D721Med (cell line): ENCODE measurements at regions not wholly inside any gene's neighbourhood (a gene's known extent, or its start where the extent isn't known, plus 50 kb on each side); places are given as distances from the start of the nearest gene placed in this dataset.
A peak's percentile ranks its signal among the peaks of the same experiment; 100 is the strongest.

Experiments used
- DNase-seq: peaks from one replicate; pipeline ENCODE4 v3.0.0; 2011; ENCODE audit warnings: low spot score; ENCODE audit not compliant: insufficient read length
- FAIRE-seq: peaks from 2 replicates; lab custom pipeline; 2011; peaks lifted over from hg19 to GRCh38; lab: Jason Lieb, UNC
- TF ChIP-seq, protein P1 (sequence below): IDR thresholded peaks from 2 replicates; pipeline ENCODE4 v1.5.1; 2012; ENCODE audit warnings: mild to moderate bottlenecking, control low read depth; ENCODE audit not compliant: insufficient read depth; ENCODE audit errors: missing control alignments

DNA sequence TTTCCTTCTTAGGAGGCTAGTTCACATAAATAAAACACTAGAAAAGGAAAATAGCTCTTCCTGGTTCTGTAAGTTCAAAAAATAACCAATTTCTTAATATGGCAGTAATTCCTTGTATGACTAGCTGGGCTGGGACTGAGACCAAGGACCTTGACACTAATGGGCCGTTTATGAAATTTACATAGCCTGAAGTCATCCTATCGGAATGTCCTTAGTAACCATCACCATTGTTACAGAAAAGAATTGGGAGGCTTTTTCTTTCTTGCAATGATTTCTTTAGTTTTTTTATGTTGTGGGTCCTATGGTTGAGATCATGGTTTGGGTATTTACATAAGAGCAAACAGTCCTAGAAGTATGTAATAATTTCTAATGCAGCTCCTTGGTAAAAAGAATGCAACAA is 87.1 kb upstream of the HDAC9 start:
- FAIRE-seq = no peak

DNA sequence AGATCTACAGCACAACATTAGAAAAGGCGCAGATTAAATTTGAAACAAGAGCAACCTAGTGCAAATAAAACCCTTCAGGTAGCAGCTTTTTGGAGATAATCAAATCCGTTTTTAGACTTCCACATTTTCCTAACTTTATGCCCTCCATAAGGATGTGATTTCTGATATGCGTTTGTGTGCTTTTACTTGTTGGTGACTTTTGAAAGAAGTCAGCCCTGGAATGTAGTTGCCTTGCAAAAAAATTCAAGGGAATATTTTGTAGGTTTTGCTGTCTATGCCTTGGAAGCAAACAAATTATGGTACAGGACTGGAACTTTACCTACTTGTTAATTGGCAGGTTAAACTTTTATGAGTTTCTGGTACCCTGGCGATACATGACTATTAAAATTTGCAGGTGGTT is 86.7 kb upstream of the HDAC9 start:
- DNase-seq (no peak), FAIRE-seq (no peak)
- TF ChIP-seq, protein P1, sequence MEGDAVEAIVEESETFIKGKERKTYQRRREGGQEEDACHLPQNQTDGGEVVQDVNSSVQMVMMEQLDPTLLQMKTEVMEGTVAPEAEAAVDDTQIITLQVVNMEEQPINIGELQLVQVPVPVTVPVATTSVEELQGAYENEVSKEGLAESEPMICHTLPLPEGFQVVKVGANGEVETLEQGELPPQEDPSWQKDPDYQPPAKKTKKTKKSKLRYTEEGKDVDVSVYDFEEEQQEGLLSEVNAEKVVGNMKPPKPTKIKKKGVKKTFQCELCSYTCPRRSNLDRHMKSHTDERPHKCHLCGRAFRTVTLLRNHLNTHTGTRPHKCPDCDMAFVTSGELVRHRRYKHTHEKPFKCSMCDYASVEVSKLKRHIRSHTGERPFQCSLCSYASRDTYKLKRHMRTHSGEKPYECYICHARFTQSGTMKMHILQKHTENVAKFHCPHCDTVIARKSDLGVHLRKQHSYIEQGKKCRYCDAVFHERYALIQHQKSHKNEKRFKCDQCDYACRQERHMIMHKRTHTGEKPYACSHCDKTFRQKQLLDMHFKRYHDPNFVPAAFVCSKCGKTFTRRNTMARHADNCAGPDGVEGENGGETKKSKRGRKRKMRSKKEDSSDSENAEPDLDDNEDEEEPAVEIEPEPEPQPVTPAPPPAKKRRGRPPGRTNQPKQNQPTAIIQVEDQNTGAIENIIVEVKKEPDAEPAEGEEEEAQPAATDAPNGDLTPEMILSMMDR = no peak

More for the DNA sequence above, 87.1 kb upstream of the HDAC9 start:
- TF ChIP-seq, protein P1 = no peak
- no peak for DNase-seq

DNA sequence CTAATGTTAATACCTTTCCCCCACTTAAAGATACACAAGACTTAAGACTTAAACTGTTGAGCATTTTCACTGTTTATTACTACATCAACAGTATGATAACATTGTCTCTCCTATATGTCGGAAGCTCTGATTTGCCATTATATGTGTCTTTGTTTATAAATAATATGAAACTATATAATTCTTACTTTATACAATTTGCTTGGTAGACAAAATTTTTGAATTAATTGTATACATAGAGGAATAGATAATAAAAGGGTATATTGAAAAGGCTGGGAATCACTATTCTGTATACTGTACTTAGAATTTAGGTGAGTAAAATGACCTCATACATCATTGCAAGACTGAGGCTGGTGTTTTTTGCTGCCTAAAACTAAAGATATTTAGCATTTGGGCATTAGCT is 82.1 kb upstream of the HDAC9 start:
- FAIRE-seq = no peak
- TF ChIP-seq, protein P1 = no peak
- no peak for DNase-seq

DNA sequence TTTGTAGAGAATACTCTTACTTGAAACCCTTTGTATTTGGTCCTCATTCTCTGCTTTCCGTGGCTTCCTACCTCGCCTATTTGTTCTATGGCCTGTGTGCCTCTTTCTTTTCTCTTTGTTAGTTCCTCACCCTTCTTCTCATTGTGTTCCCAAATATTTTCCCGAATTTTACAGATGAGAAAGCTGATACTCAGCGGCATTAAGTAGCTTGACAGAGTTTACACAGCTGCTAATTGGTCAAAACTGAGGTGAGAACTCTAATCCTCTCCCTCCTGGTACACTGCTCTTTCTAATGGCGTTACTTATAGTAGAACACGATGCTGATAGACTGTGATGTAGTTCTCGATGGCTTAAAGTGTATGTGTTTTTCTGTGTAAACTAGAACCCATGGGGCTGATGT is 80.7 kb upstream of the HDAC9 start:
- FAIRE-seq (peak; percentile 63), DNase-seq (no peak)
- TF ChIP-seq, protein P1 = no peak

DNA sequence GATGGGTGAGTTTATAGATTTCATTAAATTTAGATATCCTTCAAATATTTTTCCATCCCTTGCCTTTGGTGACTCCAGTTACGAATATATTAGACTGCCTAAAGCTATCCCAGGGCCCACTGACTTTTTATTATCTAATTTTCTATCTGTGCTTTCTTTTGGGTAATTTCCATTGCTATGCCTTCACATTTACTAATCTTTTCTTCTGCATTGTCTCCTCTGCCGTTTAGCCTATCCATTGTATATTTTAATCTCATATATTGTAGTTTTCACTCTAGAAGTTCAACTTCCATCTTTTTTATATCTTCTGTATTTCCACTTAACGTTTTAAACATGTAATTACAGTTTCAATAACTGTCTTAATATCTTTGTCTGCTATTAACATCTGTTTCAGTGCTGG is 78.6 kb upstream of the HDAC9 start:
- TF ChIP-seq, protein P1 = no peak
- no peak for FAIRE-seq
- DNase-seq = no peak

DNA sequence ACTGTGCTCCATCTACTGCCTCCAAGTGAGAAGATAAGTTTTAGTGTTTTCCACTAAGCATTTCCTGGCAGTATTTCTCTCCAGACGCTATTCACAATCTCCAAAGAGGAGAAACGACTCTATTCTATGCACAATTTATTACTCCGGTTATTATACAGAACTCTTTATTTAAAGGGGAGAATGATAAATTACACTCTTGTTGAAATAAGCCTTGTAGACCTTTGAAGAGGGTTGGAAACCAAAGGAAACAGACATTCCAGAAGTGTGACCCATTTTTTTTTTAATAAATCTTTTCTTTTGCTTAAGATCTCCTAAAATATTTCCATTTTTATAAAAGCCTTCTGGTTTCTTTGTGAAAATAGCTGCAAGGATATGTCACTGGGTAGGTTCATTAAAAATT is 76.1 kb upstream of the HDAC9 start:
- TF ChIP-seq, protein P1 = no peak
- FAIRE-seq (no peak), DNase-seq (no peak)

DNA sequence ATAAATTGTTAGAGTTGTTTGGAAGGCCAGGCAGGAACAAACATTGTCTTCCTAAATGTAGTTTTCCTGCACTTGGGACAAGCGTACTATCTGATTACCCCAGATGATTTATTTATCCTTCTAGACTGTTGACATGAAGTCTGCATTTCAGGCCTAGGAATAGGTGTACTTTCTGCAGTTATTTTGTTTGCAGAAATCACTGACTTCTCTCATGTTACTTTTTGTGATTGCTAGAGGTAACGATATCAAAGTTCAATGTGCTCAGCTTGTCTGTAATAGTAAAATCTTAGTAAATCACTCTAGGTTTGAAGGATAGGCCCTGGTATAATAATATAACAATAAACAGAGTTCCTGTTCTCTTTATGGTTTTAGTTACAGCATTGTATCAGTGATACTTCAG is 75.4 kb upstream of the HDAC9 start:
- no peak for FAIRE-seq
- TF ChIP-seq, protein P1 = no peak

More for the DNA sequence above, 75.4 kb upstream of the HDAC9 start:
- no peak for DNase-seq
